H1 (cell line): ENCODE measurements at regions not wholly inside any gene's neighbourhood (a gene's known extent, or its start where the extent isn't known, plus 50 kb on each side); places are given as distances from the start of the nearest gene placed in this dataset.

Source experiments
- CBX8 ChIP-seq: fragments of 300-800, 300-1000 bp; sonication (generic); IDR thresholded peaks from 2 replicates; pipeline ENCODE4 v1.7.1; 2016; ENCODE audit warnings: low read depth, low read length, borderline replicate concordance
- CHD7 ChIP-seq: fragments of 300-600 bp; sonication (generic); IDR thresholded peaks from 2 replicates; pipeline ENCODE4 v1.7.1; 2012; ENCODE audit warnings: low read length, moderate library complexity, mild to moderate bottlenecking, inconsistent platforms; ENCODE audit not compliant: insufficient replicate concordance
- FOSL1 ChIP-seq: IDR thresholded peaks from 2 replicates; pipeline ENCODE4 v1.6.1; 2011; ENCODE audit warnings: mild to moderate bottlenecking, low read depth, low read length, moderate library complexity; ENCODE audit not compliant: insufficient read depth
- JUND ChIP-seq: IDR thresholded peaks from 2 replicates; pipeline ENCODE4 v1.6.1; 2011; ENCODE audit warnings: mild to moderate bottlenecking, improper control_type of control experiment, low read length
- MAX ChIP-seq: IDR thresholded peaks from 2 replicates; pipeline ENCODE4 v1.6.1; 2012; ENCODE audit warnings: inconsistent platforms
- NANOG ChIP-seq: IDR thresholded peaks from 2 replicates; pipeline ENCODE4 v1.6.1; 2011; ENCODE audit warnings: low read length, low read depth, mild to moderate bottlenecking, inconsistent platforms; ENCODE audit not compliant: insufficient read depth, poor library complexity, severe bottlenecking
- RFX5 ChIP-seq: IDR thresholded peaks from 2 replicates; pipeline ENCODE4 v1.6.1; 2011; ENCODE audit warnings: low read depth, low read length, improper control_type of control experiment, borderline replicate concordance
- RNF2 ChIP-seq: fragments of 200-900, 300-1000 bp; sonication (generic); IDR thresholded peaks from 2 replicates; pipeline ENCODE4 v1.7.1; 2016; ENCODE audit warnings: borderline replicate concordance, low read depth, mild to moderate bottlenecking, antibody characterized with exemption, low read length; ENCODE audit not compliant: poor library complexity, severe bottlenecking; ENCODE audit errors: missing control alignments
- SP1 ChIP-seq: IDR thresholded peaks from 2 replicates; pipeline ENCODE4 v1.6.1; 2011; ENCODE audit warnings: low read depth, low read length
- SP2 ChIP-seq: IDR thresholded peaks from 2 replicates; pipeline ENCODE4 v1.6.1; 2012; ENCODE audit warnings: mild to moderate bottlenecking, low read length, inconsistent platforms
- TCF12 ChIP-seq: IDR thresholded peaks from 2 replicates; pipeline ENCODE4 v1.6.1; 2011; ENCODE audit warnings: low read depth, mild to moderate bottlenecking, low read length
- ZNF274 ChIP-seq: IDR thresholded peaks from 2 replicates; pipeline ENCODE4 v1.7.0; 2012; ENCODE audit warnings: low read length, borderline replicate concordance; ENCODE audit errors: extremely low read depth

DNA sequence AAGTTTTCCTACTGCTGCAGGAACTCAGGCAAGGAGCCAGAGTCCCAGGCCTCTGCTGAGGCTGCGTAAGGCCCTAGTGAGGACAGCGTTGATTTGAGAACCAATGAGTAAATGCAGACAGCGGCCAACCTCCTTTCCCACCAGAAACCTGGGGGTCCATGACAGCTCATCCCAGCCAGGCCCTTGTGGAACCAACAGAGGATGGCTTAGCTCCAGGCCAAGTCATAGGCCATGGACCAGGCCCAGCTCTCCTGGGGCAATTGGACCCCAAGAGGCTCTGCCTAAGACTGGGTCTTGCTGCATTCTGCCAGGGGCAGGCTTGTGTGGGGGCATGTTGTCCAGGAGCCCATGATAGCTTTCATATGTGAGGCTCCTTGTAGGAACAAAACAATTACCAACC, 65.4 kb upstream of the PPP1R3C start (continued):
- TF ChIP-seq CHD7: no peak
- TF ChIP-seq NANOG: no peak
- TF ChIP-seq RFX5: no peak
- TF ChIP-seq TCF12: no peak
- no peak for TF ChIP-seq SP1
- no peak for TF ChIP-seq MAX
- no peak for TF ChIP-seq FOSL1
- TF ChIP-seq ZNF274: no peak
- TF ChIP-seq CBX8: no peak
- no peak for TF ChIP-seq JUND
- no peak for TF ChIP-seq SP2
- no peak for TF ChIP-seq RNF2
